Epithelial cell of esophagus (primary cell): ENCODE measurements at regions not wholly inside any gene's neighbourhood (a gene's known extent, or its start where the extent isn't known, plus 50 kb on each side); places are given as distances from the start of the nearest gene placed in this dataset.

ENCODE experiments used
- DNase-seq: peaks from one replicate; pipeline ENCODE4 v3.0.0; 2010; ENCODE audit warnings: low read depth
- H3K4me3 ChIP-seq: 2 replicates; pipeline ENCODE4 v1.5.1; 2011; ENCODE audit warnings: mild to moderate bottlenecking, low read length, control low read depth
- CTCF ChIP-seq: IDR thresholded peaks from 2 replicates; pipeline ENCODE4 v1.5.1; 2011; ENCODE audit warnings: low read depth, mild to moderate bottlenecking, low read length, control low read depth, inconsistent platforms; ENCODE audit not compliant: insufficient read depth; ENCODE audit errors: missing control alignments

GRCh38 chr15:38080651-38081275 lies 146.3 kb downstream of the TMCO5A start:
- H3K4me3 ChIP-seq, result no peak overlapping the region
- TF ChIP-seq CTCF, result no peak
- no peak for DNase-seq

- DNase-seq, result peak; percentile 50
- no peak overlapping the region for H3K4me3 ChIP-seq
Measured at GRCh38 chr15:38084289-38084688, 149.8 kb downstream of the TMCO5A start.

GRCh38 chr15:38085114-38085513 lies 150.7 kb downstream of the TMCO5A start:
- no peak for TF ChIP-seq CTCF
- no peak overlapping the region for H3K4me3 ChIP-seq
- no peak for DNase-seq

More at GRCh38 chr15:38084289-38084688, 149.8 kb downstream of the TMCO5A start:
- TF ChIP-seq CTCF, result no peak

- H3K4me3 ChIP-seq, result no peak overlapping the region
- TF ChIP-seq CTCF, result no peak
- DNase-seq, result no peak
Measured at GRCh38 chr15:38085931-38086568, 151.6 kb downstream of the TMCO5A start.

- TF ChIP-seq CTCF, result no peak
- DNase-seq, result no peak
Measured at GRCh38 chr15:38086611-38087010, 152.2 kb downstream of the TMCO5A start.

GRCh38 chr15:38088971-38089370 lies 154.5 kb downstream of the TMCO5A start:
- DNase-seq, result no peak
- no peak for TF ChIP-seq CTCF

More at GRCh38 chr15:38086611-38087010, 152.2 kb downstream of the TMCO5A start:
- H3K4me3 ChIP-seq, result no peak overlapping the region

GRCh38 chr15:38090223-38090622 lies 155.8 kb downstream of the TMCO5A start:
- no peak for TF ChIP-seq CTCF
- H3K4me3 ChIP-seq, result no peak overlapping the region
- no peak for DNase-seq

More at GRCh38 chr15:38088971-38089370, 154.5 kb downstream of the TMCO5A start:
- no peak overlapping the region for H3K4me3 ChIP-seq
